ENCODE measurements at regions not wholly inside any gene's neighbourhood (a gene's known extent, or its start where the extent isn't known, plus 50 kb on each side); places are given as distances from the start of the nearest gene placed in this dataset.
"Not testable (repeated sequence)": the region's sequence is repeated elsewhere in the genome, so short reads cannot be mapped to it uniquely, and the experiment has no call there.

GRCh38 chr2:16189029-16189835 is 248.9 kb downstream of the MYCN start:
- Mint-ChIP-seq H3K36me3 (no peaks in the 10 kb centered on the region), H3K4me3 (no peak overlapping the region), H3K9me3 (no peaks in the 10 kb centered on the region), H3K27ac (no peak overlapping the region), H3K4me1 (ENCODE audit: low read depth in 2 of 2) (no peaks in the 10 kb centered on the region), H3K27me3 (peaks cover 0 to 4% of the 10 kb centered on the region in 2 donors)
- DNase-seq (ENCODE audit: low spot score) (no peak), ATAC-seq (no peak)

- Mint-ChIP-seq H3K4me1 (ENCODE audit: low read depth in 2 of 2) (no peaks in the 10 kb centered on the region), H3K4me3 (no peak overlapping the region), H3K36me3 (no peaks in the 10 kb centered on the region), H3K27me3 (peaks cover under 1 to 4% of the 10 kb centered on the region in 2 donors), H3K27ac (no peak overlapping the region), H3K9me3 (no peaks in the 10 kb centered on the region)
- ATAC-seq (no peak), DNase-seq (ENCODE audit: low spot score) (no peak)
These were observed 248.0 kb downstream of the MYCN start for GRCh38 chr2:16188261-16188890.

GRCh38 chr2:16187482-16187817 is 247.1 kb downstream of the MYCN start:
- no peaks in the 10 kb centered on the region for H3K4me1 Mint-ChIP-seq (ENCODE audit: low read depth in 2 of 2)
- H3K4me3 Mint-ChIP-seq: no peak overlapping the region
- no peak overlapping the region for H3K27ac Mint-ChIP-seq
- ATAC-seq: no peak
- peaks cover 3 to 4% of the 10 kb centered on the region in 2 donors for H3K27me3 Mint-ChIP-seq
- DNase-seq (ENCODE audit: low spot score): no peak
- H3K9me3 Mint-ChIP-seq: no peaks in the 10 kb centered on the region
- H3K36me3 Mint-ChIP-seq: no peaks in the 10 kb centered on the region

- DNase-seq (ENCODE audit: low spot score) (no peak), ATAC-seq (no peak)
- H3K27me3 Mint-ChIP-seq: peaks cover 3 to 4% of the 10 kb centered on the region in 2 donors
- H3K36me3 Mint-ChIP-seq: no peaks in the 10 kb centered on the region
- no peaks in the 10 kb centered on the region for H3K4me1 Mint-ChIP-seq (ENCODE audit: low read depth in 2 of 2)
- no peaks in the 10 kb centered on the region for H3K9me3 Mint-ChIP-seq
- H3K27ac Mint-ChIP-seq: no peak overlapping the region
- H3K4me3 Mint-ChIP-seq: no peak overlapping the region
These were observed 246.5 kb downstream of the MYCN start for GRCh38 chr2:16186661-16187481.

- DNase-seq (ENCODE audit: low spot score) (no peak), ATAC-seq (no peak)
- Mint-ChIP-seq H3K36me3 (no peaks in the 10 kb centered on the region), H3K27ac (no peak overlapping the region), H3K4me1 (ENCODE audit: low read depth in 2 of 2) (no peaks in the 10 kb centered on the region), H3K27me3 (peaks cover 3 to 4% of the 10 kb centered on the region in 2 donors), H3K9me3 (no peaks in the 10 kb centered on the region), H3K4me3 (no peak overlapping the region)
These were observed 245.5 kb downstream of the MYCN start for GRCh38 chr2:16185801-16186272.

GRCh38 chr2:16184945-16185660 is 244.8 kb downstream of the MYCN start:
- ATAC-seq (no peak), DNase-seq (ENCODE audit: low spot score) (no peak)
- H3K36me3 Mint-ChIP-seq: no peaks in the 10 kb centered on the region
- H3K4me3 Mint-ChIP-seq: no peak overlapping the region
- no peaks in the 10 kb centered on the region for H3K4me1 Mint-ChIP-seq (ENCODE audit: low read depth in 2 of 2)
- peaks cover 3 to 4% of the 10 kb centered on the region in 2 donors for H3K27me3 Mint-ChIP-seq
- H3K9me3 Mint-ChIP-seq: no peaks in the 10 kb centered on the region
- no peak overlapping the region for H3K27ac Mint-ChIP-seq

- ATAC-seq (no peak), DNase-seq (ENCODE audit: low spot score) (no peak)
- H3K27me3 Mint-ChIP-seq: peaks cover 3 to 4% of the 10 kb centered on the region in 2 donors
- H3K4me3 Mint-ChIP-seq: no peak overlapping the region
- H3K36me3 Mint-ChIP-seq: no peaks in the 10 kb centered on the region
- no peak overlapping the region for H3K27ac Mint-ChIP-seq
- H3K9me3 Mint-ChIP-seq: no peaks in the 10 kb centered on the region
- no peaks in the 10 kb centered on the region for H3K4me1 Mint-ChIP-seq (ENCODE audit: low read depth in 2 of 2)
These were observed 244.1 kb downstream of the MYCN start for GRCh38 chr2:16184341-16184890.

- no peak for DNase-seq (ENCODE audit: low spot score)
- no peaks in the 10 kb centered on the region for H3K36me3 Mint-ChIP-seq
- no peak overlapping the region for H3K27ac Mint-ChIP-seq
- H3K4me3 Mint-ChIP-seq: no peak overlapping the region
- H3K27me3 Mint-ChIP-seq: peaks cover 3 to 4% of the 10 kb centered on the region in 2 donors
- no peaks in the 10 kb centered on the region for H3K4me1 Mint-ChIP-seq (ENCODE audit: low read depth in 2 of 2)
- ATAC-seq: no peak
- H3K9me3 Mint-ChIP-seq: no peaks in the 10 kb centered on the region
These were observed 243.0 kb downstream of the MYCN start for GRCh38 chr2:16183345-16183744.

- peaks cover 0 to 3% of the 10 kb centered on the region in 2 donors for H3K27me3 Mint-ChIP-seq
- no peak for ATAC-seq
- H3K4me3 Mint-ChIP-seq: no peak overlapping the region
- no peaks in the 10 kb centered on the region for H3K36me3 Mint-ChIP-seq
- H3K4me1 Mint-ChIP-seq (ENCODE audit: low read depth in 2 of 2): no peaks in the 10 kb centered on the region
- DNase-seq (ENCODE audit: low spot score): no peak
- H3K27ac Mint-ChIP-seq: no peak overlapping the region
- no peaks in the 10 kb centered on the region for H3K9me3 Mint-ChIP-seq
These were observed 242.5 kb downstream of the MYCN start for GRCh38 chr2:16182841-16183240.

- ATAC-seq; H3K4me1 Mint-ChIP-seq (ENCODE audit: low read depth in 2 of 2); DNase-seq (ENCODE audit: low spot score); H3K27me3 Mint-ChIP-seq; H3K9me3 Mint-ChIP-seq; H3K4me3 Mint-ChIP-seq; H3K27ac Mint-ChIP-seq; H3K36me3 Mint-ChIP-seq: not testable (repeated sequence)
These were observed 242.0 kb downstream of the MYCN start for GRCh38 chr2:16182311-16182815.

- Mint-ChIP-seq H3K27me3 (peaks cover 0 to 3% of the 10 kb centered on the region in 2 donors), H3K4me3 (no peak overlapping the region), H3K4me1 (ENCODE audit: low read depth in 2 of 2) (no peaks in the 10 kb centered on the region), H3K9me3 (no peaks in the 10 kb centered on the region), H3K36me3 (no peaks in the 10 kb centered on the region), H3K27ac (no peak overlapping the region)
- DNase-seq (ENCODE audit: low spot score) (no peak), ATAC-seq (no peak)
These were observed 241.4 kb downstream of the MYCN start for GRCh38 chr2:16181741-16182090.

- no peaks in the 10 kb centered on the region for H3K36me3 Mint-ChIP-seq
- DNase-seq (ENCODE audit: low spot score): no peak
These were observed 240.9 kb downstream of the MYCN start for GRCh38 chr2:16181062-16181740.

GRCh38 chr2:16180631-16181030 is 240.3 kb downstream of the MYCN start:
- H3K27me3 Mint-ChIP-seq: peaks cover 0 to 3% of the 10 kb centered on the region in 2 donors
- H3K36me3 Mint-ChIP-seq: no peaks in the 10 kb centered on the region
- H3K27ac Mint-ChIP-seq: no peak overlapping the region
- no peaks in the 10 kb centered on the region for H3K4me1 Mint-ChIP-seq (ENCODE audit: low read depth in 2 of 2)
- ATAC-seq (no peak), DNase-seq (ENCODE audit: low spot score) (no peak)
- no peak overlapping the region for H3K4me3 Mint-ChIP-seq
- no peaks in the 10 kb centered on the region for H3K9me3 Mint-ChIP-seq

More at GRCh38 chr2:16181062-16181740, 240.9 kb downstream of the MYCN start:
- H3K4me1 Mint-ChIP-seq (ENCODE audit: low read depth in 2 of 2): no peaks in the 10 kb centered on the region
- ATAC-seq: peak; percentile 20 to 30
- H3K27me3 Mint-ChIP-seq: peaks cover 0 to 3% of the 10 kb centered on the region in 2 donors
- no peak overlapping the region for H3K4me3 Mint-ChIP-seq
- no peak overlapping the region for H3K27ac Mint-ChIP-seq
- H3K9me3 Mint-ChIP-seq: no peaks in the 10 kb centered on the region
